DOHH2 (cell line): ENCODE measurements at regions not wholly inside any gene's neighbourhood (a gene's known extent, or its start where the extent isn't known, plus 50 kb on each side); places are given as distances from the start of the nearest gene placed in this dataset.

Experiments
- EZH2phosphoT487 ChIP-seq: fragments of 200-600 bp; sonication (generic); IDR thresholded peaks from 2 replicates; pipeline ENCODE4 v1.6.1; 2017; ENCODE audit warnings: borderline replicate concordance, mild to moderate bottlenecking, antibody characterized with exemption, low read length, moderate library complexity, mixed read lengths
- TF ChIP-seq, protein P1 (sequence below): fragments of 200-600 bp; sonication (generic); IDR thresholded peaks from one replicate; pipeline ENCODE4 v1.5.1; 2014; ENCODE audit warnings: antibody characterized with exemption, mild to moderate bottlenecking, low read depth, low read length; ENCODE audit not compliant: poor library complexity, severe bottlenecking

DNA sequence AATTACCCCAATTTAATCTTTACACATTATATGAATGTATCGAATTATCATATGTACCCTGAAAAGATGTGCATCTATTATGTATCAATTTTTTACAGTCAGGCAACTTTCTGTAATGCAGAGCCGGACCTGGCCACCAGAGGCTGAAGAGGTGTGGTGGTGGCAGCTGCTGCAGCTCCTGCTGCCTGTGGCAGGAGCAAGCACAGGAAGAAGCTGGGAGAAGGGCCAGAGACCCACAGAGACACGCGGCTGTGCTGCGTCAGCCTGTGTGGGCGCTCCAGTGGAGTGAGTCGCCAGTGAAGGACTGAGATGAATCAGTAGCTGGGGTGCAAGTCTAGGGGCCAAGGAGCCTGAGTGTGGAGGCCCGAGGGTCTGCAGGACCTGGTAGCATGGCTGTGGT lies 74.3 kb upstream of the COG2 start:
- TF ChIP-seq, protein P1, sequence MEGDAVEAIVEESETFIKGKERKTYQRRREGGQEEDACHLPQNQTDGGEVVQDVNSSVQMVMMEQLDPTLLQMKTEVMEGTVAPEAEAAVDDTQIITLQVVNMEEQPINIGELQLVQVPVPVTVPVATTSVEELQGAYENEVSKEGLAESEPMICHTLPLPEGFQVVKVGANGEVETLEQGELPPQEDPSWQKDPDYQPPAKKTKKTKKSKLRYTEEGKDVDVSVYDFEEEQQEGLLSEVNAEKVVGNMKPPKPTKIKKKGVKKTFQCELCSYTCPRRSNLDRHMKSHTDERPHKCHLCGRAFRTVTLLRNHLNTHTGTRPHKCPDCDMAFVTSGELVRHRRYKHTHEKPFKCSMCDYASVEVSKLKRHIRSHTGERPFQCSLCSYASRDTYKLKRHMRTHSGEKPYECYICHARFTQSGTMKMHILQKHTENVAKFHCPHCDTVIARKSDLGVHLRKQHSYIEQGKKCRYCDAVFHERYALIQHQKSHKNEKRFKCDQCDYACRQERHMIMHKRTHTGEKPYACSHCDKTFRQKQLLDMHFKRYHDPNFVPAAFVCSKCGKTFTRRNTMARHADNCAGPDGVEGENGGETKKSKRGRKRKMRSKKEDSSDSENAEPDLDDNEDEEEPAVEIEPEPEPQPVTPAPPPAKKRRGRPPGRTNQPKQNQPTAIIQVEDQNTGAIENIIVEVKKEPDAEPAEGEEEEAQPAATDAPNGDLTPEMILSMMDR: no peak
- TF ChIP-seq EZH2phosphoT487: no peak
